ENCODE measurements at regions not wholly inside any gene's neighbourhood (a gene's known extent, or its start where the extent isn't known, plus 50 kb on each side); places are given as distances from the start of the nearest gene placed in this dataset.

- TF ChIP-seq, protein P1, sequence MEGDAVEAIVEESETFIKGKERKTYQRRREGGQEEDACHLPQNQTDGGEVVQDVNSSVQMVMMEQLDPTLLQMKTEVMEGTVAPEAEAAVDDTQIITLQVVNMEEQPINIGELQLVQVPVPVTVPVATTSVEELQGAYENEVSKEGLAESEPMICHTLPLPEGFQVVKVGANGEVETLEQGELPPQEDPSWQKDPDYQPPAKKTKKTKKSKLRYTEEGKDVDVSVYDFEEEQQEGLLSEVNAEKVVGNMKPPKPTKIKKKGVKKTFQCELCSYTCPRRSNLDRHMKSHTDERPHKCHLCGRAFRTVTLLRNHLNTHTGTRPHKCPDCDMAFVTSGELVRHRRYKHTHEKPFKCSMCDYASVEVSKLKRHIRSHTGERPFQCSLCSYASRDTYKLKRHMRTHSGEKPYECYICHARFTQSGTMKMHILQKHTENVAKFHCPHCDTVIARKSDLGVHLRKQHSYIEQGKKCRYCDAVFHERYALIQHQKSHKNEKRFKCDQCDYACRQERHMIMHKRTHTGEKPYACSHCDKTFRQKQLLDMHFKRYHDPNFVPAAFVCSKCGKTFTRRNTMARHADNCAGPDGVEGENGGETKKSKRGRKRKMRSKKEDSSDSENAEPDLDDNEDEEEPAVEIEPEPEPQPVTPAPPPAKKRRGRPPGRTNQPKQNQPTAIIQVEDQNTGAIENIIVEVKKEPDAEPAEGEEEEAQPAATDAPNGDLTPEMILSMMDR (IDR thresholded peaks at IDR 0.05), result no peak
- TF ChIP-seq POLR2A (IDR thresholded peaks at IDR 0.05), result no peak
Observed at GRCh38 chr3:188031121-188031520, 122.8 kb upstream of the LPP start.

Data from lower leg skin (tissue), 3 donors.